Activated naive CD8-positive, alpha-beta T cell treated with anti-CD3 and anti-CD28 coated beads for 36 hours (primary cell): ENCODE measurements at regions not wholly inside any gene's neighbourhood (a gene's known extent, or its start where the extent isn't known, plus 50 kb on each side); places are given as distances from the start of the nearest gene placed in this dataset.
"Not testable (repeated sequence)": the region's sequence is repeated elsewhere in the genome, so short reads cannot be mapped to it uniquely, and the experiment has no call there.

ENCODE experiments used
- DNase-seq: peaks from one replicate; pipeline ENCODE4 v3.0.0; 2021
- H3K27ac Mint-ChIP-seq: one replicate; pipeline ENCODE4 v1.8.0; 2022; ENCODE audit warnings: mild to moderate bottlenecking, moderate library complexity, mixed read lengths
- H3K27me3 Mint-ChIP-seq: one replicate; pipeline ENCODE4 v1.8.0; 2022; ENCODE audit warnings: mild to moderate bottlenecking, mixed read lengths
- H3K36me3 Mint-ChIP-seq: one replicate; pipeline ENCODE4 v1.8.0; 2021; ENCODE audit warnings: mild to moderate bottlenecking, mixed read lengths
- H3K4me1 Mint-ChIP-seq: one replicate; pipeline ENCODE4 v1.8.0; 2021; ENCODE audit warnings: mixed read lengths
- H3K4me3 Mint-ChIP-seq: one replicate; pipeline ENCODE4 v1.8.0; 2022; ENCODE audit warnings: mild to moderate bottlenecking, moderate library complexity, mixed read lengths
- H3K9me3 Mint-ChIP-seq: one replicate; pipeline ENCODE4 v1.8.0; 2022; ENCODE audit warnings: mixed read lengths

GRCh38 chr12:4138532-4138931, 135.0 kb upstream of the CCND2 start:
- not testable (repeated sequence) for H3K9me3 Mint-ChIP-seq, H3K4me3 Mint-ChIP-seq, H3K36me3 Mint-ChIP-seq, H3K27me3 Mint-ChIP-seq, H3K27ac Mint-ChIP-seq, DNase-seq
- peaks cover 78% of the 10 kb centered on the region for H3K4me1 Mint-ChIP-seq

GRCh38 chr12:4138051-4138450, 135.5 kb upstream of the CCND2 start:
- peaks cover 6% of the 10 kb centered on the region for H3K36me3 Mint-ChIP-seq
- H3K27ac Mint-ChIP-seq, result no peak overlapping the region
- H3K9me3 Mint-ChIP-seq, result peaks cover 8% of the 10 kb centered on the region
- H3K4me1 Mint-ChIP-seq, result peaks cover 76% of the 10 kb centered on the region
- DNase-seq, result no peak
- no peaks in the 10 kb centered on the region for H3K27me3 Mint-ChIP-seq
- H3K4me3 Mint-ChIP-seq, result no peak overlapping the region

- no peak overlapping the region for H3K4me3 Mint-ChIP-seq
Observed at GRCh38 chr12:4137441-4137840, 136.1 kb upstream of the CCND2 start.

GRCh38 chr12:4137015-4137414, 136.5 kb upstream of the CCND2 start:
- no peaks in the 10 kb centered on the region for H3K27me3 Mint-ChIP-seq
- peaks cover 10% of the 10 kb centered on the region for H3K9me3 Mint-ChIP-seq
- H3K4me3 Mint-ChIP-seq, result no peak overlapping the region
- H3K27ac Mint-ChIP-seq, result peak overlapping the region; percentile 97
- no peak for DNase-seq
- H3K4me1 Mint-ChIP-seq, result peaks cover 65% of the 10 kb centered on the region
- peaks cover 7% of the 10 kb centered on the region for H3K36me3 Mint-ChIP-seq

More at GRCh38 chr12:4137441-4137840, 136.1 kb upstream of the CCND2 start:
- Mint-ChIP-seq H3K36me3 (peaks cover 6% of the 10 kb centered on the region), H3K27me3 (no peaks in the 10 kb centered on the region), H3K27ac (peak overlapping the region; percentile 97), H3K9me3 (peaks cover 8% of the 10 kb centered on the region), H3K4me1 (peaks cover 70% of the 10 kb centered on the region)
- DNase-seq, result no peak

- Mint-ChIP-seq H3K4me3 (peak overlapping the region; percentile 19), H3K4me1 (peaks cover 56% of the 10 kb centered on the region), H3K27ac (peak overlapping the region; percentile 97), H3K27me3 (no peaks in the 10 kb centered on the region), H3K9me3 (peaks cover 17% of the 10 kb centered on the region), H3K36me3 (peaks cover 13% of the 10 kb centered on the region)
- DNase-seq, result peak; percentile 79
Observed at GRCh38 chr12:4135919-4136605, 137.5 kb upstream of the CCND2 start.

GRCh38 chr12:4134448-4135263, 138.9 kb upstream of the CCND2 start:
- peaks cover 14% of the 10 kb centered on the region for H3K36me3 Mint-ChIP-seq
- H3K4me1 Mint-ChIP-seq, result peaks cover 45% of the 10 kb centered on the region
- H3K4me3 Mint-ChIP-seq, result no peak overlapping the region

GRCh38 chr12:4133636-4134447, 139.7 kb upstream of the CCND2 start:
- Mint-ChIP-seq H3K27ac (no peak overlapping the region), H3K36me3 (peaks cover 12% of the 10 kb centered on the region), H3K4me1 (peaks cover 39% of the 10 kb centered on the region), H3K4me3 (no peak overlapping the region), H3K27me3 (no peaks in the 10 kb centered on the region), H3K9me3 (peaks cover 14% of the 10 kb centered on the region)
- no peak for DNase-seq

More at GRCh38 chr12:4134448-4135263, 138.9 kb upstream of the CCND2 start:
- H3K27ac Mint-ChIP-seq, result peak overlapping the region; percentile 97
- peaks cover 17% of the 10 kb centered on the region for H3K9me3 Mint-ChIP-seq
- no peaks in the 10 kb centered on the region for H3K27me3 Mint-ChIP-seq
- DNase-seq, result no peak

- Mint-ChIP-seq H3K27ac (no peak overlapping the region), H3K4me1 (peaks cover 39% of the 10 kb centered on the region)
Observed at GRCh38 chr12:4133029-4133428, 140.5 kb upstream of the CCND2 start.

GRCh38 chr12:4121506-4122020, 152.0 kb upstream of the CCND2 start:
- H3K4me3 Mint-ChIP-seq, result no peak overlapping the region
- H3K27ac Mint-ChIP-seq, result no peak overlapping the region
- no peaks in the 10 kb centered on the region for H3K27me3 Mint-ChIP-seq
- no peaks in the 10 kb centered on the region for H3K9me3 Mint-ChIP-seq
- peaks cover 47% of the 10 kb centered on the region for H3K4me1 Mint-ChIP-seq
- DNase-seq, result no peak
- H3K36me3 Mint-ChIP-seq, result peaks cover 3% of the 10 kb centered on the region

More at GRCh38 chr12:4133029-4133428, 140.5 kb upstream of the CCND2 start:
- peaks cover 12% of the 10 kb centered on the region for H3K36me3 Mint-ChIP-seq
- H3K4me3 Mint-ChIP-seq, result no peak overlapping the region
- DNase-seq, result no peak
- no peaks in the 10 kb centered on the region for H3K27me3 Mint-ChIP-seq
- peaks cover 14% of the 10 kb centered on the region for H3K9me3 Mint-ChIP-seq

- H3K9me3 Mint-ChIP-seq, result no peaks in the 10 kb centered on the region
- H3K27me3 Mint-ChIP-seq, result no peaks in the 10 kb centered on the region
- DNase-seq, result no peak
- H3K4me1 Mint-ChIP-seq, result peaks cover 55% of the 10 kb centered on the region
- peaks cover 3% of the 10 kb centered on the region for H3K36me3 Mint-ChIP-seq
- H3K27ac Mint-ChIP-seq, result no peak overlapping the region
- H3K4me3 Mint-ChIP-seq, result no peak overlapping the region
Observed at GRCh38 chr12:4120316-4120917, 153.1 kb upstream of the CCND2 start.

GRCh38 chr12:4119157-4119761, 154.3 kb upstream of the CCND2 start:
- H3K9me3 Mint-ChIP-seq, result no peaks in the 10 kb centered on the region
- DNase-seq, result peak; percentile 66
- H3K4me3 Mint-ChIP-seq, result no peak overlapping the region
- no peaks in the 10 kb centered on the region for H3K27me3 Mint-ChIP-seq
- H3K27ac Mint-ChIP-seq, result peak overlapping the region; percentile 85
- H3K36me3 Mint-ChIP-seq, result peaks cover 3% of the 10 kb centered on the region
- H3K4me1 Mint-ChIP-seq, result peaks cover 61% of the 10 kb centered on the region

GRCh38 chr12:4118601-4119156, 154.9 kb upstream of the CCND2 start:
- no peak for DNase-seq
- Mint-ChIP-seq H3K36me3 (peaks cover 3% of the 10 kb centered on the region), H3K27ac (peak overlapping the region; percentile 85), H3K27me3 (no peaks in the 10 kb centered on the region), H3K4me1 (peaks cover 57% of the 10 kb centered on the region), H3K4me3 (peak overlapping the region; percentile 64), H3K9me3 (no peaks in the 10 kb centered on the region)

GRCh38 chr12:4118017-4118510, 155.5 kb upstream of the CCND2 start:
- no peaks in the 10 kb centered on the region for H3K27me3 Mint-ChIP-seq
- H3K4me3 Mint-ChIP-seq, result peak overlapping the region; percentile 64
- H3K4me1 Mint-ChIP-seq, result peaks cover 53% of the 10 kb centered on the region
- no peak for DNase-seq
- peaks cover 3% of the 10 kb centered on the region for H3K36me3 Mint-ChIP-seq
- H3K9me3 Mint-ChIP-seq, result no peaks in the 10 kb centered on the region
- H3K27ac Mint-ChIP-seq, result peak overlapping the region; percentile 85
